GM12891 (cell line): ENCODE measurements at regions not wholly inside any gene's neighbourhood (a gene's known extent, or its start where the extent isn't known, plus 50 kb on each side); places are given as distances from the start of the nearest gene placed in this dataset.

Experiments used
- POLR2A ChIP-seq: IDR thresholded peaks from 2 replicates; pipeline ENCODE4 v1.6.1; 2011; ENCODE audit warnings: low read depth, low read length, control low read depth
- POLR2AphosphoS5 ChIP-seq: IDR thresholded peaks from 2 replicates; pipeline ENCODE4 v1.6.1; 2011; ENCODE audit warnings: low read depth, low read length, control low read depth
- POU2F2 ChIP-seq: IDR thresholded peaks from 2 replicates; pipeline ENCODE4 v1.6.1; 2011; ENCODE audit warnings: low read depth, mild to moderate bottlenecking, control low read depth, low read length, moderate library complexity
- SPI1 ChIP-seq: IDR thresholded peaks from 2 replicates; pipeline ENCODE4 v1.6.1; 2011; ENCODE audit warnings: low read depth, low read length, control low read depth
- TAF1 ChIP-seq: IDR thresholded peaks from 2 replicates; pipeline ENCODE4 v1.6.1; 2011; ENCODE audit warnings: low read depth, low read length, control low read depth

- no peak for TF ChIP-seq POLR2A
- no peak for TF ChIP-seq POLR2AphosphoS5
- TF ChIP-seq TAF1 = no peak
- TF ChIP-seq POU2F2 = no peak
- TF ChIP-seq SPI1 = no peak
Observed at GRCh38 chr4:163614866-163615265, 120.4 kb downstream of the TMA16 start.
